GM18867 (cell line): ENCODE measurements at regions not wholly inside any gene's neighbourhood (a gene's known extent, or its start where the extent isn't known, plus 50 kb on each side); places are given as distances from the start of the nearest gene placed in this dataset.
"Not testable (repeated sequence)": the region's sequence is repeated elsewhere in the genome, so short reads cannot be mapped to it uniquely, and the experiment has no call there.

Experiments
- ATAC-seq: cut with Tn5 transposase; IDR thresholded peaks from one replicate; pipeline ENCODE4 v1.9.1; 2021; ENCODE audit warnings: mild to moderate bottlenecking, moderate library complexity; ENCODE audit not compliant: unreplicated experiment

DNA sequence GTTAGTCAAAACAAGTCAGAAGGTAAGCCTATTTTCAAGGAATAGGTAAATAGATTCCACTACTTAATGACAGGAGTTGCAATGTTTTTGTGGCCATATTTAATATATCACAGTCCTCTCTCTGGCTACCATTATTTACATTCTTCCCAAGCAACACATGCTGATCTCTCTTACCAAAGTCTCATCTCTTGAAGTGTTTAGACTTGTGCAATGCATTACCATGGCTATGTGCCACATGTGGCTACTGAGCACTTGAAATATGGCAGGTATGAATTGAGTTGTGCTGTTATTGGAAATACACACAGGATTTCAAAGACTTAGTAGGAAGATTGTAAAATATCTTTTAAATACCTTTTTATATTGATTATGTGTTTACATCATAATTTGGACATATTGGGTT, 262.4 kb upstream of the PDE3A start:
- ATAC-seq, result no peak

DNA sequence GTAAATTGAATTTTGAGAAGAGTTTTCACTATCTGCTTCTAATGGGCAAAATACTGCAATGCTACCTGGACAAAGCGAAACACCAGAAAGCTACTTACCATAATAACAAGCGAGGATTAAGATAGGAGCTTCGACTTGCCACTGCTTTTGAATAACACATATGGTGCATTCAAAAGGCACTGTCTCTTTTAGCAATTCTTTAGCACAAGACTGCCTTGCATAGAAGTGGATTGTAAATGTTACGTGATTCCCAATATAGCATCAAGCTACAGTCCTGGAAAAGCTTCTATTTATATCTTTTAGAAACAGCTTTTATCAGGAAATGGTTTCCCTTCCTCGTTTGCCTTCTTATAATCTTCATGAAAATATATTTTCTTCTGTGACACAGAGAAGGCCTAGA, 258.7 kb upstream of the PDE3A start:
- ATAC-seq, result no peak

DNA sequence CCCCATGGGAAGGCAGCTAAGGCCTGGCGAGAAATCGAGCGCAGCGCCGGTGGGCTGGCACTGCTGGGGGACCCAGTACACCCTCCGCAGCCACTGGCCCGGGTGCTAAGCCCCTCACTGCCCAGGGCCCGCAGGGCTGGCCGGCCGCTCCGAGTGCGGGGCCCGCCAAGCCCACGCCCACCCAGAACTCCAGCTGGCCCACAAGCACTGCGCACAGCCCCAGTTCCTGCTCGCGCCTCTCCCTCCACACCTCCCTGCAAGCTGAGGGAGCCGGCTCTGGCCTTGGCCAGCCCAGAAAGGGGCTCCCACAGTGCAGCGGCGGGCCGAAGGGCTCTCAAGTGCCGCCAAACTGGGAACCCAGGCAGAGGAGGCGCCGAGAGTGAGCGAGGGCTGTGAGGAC, 253.0 kb upstream of the PDE3A start:
- ATAC-seq, result not testable (repeated sequence)

GRCh38 chr12:20119596-20120402, 248.5 kb upstream of the PDE3A start:
- ATAC-seq, result no peak

DNA sequence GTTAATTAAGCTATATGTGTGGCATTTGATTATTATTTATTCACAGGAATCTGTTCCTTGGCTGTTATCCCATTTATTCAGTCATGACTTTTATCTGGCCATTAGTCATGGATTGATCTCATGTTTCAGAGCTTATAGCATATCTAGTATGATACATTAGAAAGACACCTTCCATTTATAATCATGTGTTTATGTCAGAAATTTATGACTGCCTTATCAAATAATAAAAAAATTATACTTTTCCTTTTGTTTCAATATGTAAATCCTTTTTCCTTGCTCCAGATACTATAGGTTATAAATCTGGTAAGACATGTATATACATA, 248.0 kb upstream of the PDE3A start:
- no peak for ATAC-seq

DNA sequence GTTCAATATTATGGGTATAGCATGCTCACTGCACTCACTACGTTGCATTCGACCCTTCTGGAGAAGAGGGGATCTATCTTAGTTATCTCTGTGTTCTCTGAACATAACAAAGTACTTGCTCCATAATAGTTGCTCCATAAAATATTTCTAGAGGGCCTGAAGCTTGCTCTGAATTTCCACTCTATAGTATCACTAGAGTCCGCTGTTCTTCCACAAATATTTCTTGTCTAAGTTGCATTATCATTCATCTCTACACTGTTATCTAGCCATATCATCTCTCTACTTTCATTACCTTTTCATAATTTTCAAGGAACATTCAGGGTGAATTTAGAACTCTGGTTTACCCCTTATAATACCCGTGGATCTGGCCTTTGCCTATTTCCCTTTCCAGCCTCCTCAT, 246.1 kb upstream of the PDE3A start:
- ATAC-seq, result no peak

- no peak for ATAC-seq
Measured at GRCh38 chr12:20123465-20123864, 244.9 kb upstream of the PDE3A start.

- ATAC-seq, result no peak
Measured at GRCh38 chr12:20125276-20125798, 243.0 kb upstream of the PDE3A start.

DNA sequence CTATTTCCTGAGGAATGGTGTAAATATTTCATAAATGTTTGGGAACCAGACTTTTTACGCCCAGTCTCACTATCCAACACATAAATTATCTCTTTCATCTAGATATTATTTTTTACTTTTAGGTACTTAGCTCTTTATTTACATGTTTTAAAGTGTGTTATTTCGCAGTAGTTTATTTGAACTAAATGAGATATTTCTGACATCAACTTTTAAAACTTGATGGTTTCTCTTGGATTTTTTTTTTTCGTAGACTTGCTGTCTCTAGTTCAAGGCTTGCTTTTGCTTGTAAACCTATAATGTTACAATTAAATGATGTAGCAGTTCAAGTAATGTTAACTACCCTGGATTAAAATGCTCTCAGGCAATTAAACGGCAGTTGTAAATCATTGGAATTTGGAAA, 241.7 kb upstream of the PDE3A start:
- ATAC-seq, result no peak

GRCh38 chr12:20127413-20127812, 240.9 kb upstream of the PDE3A start:
- no peak for ATAC-seq

GRCh38 chr12:20128928-20129327, 239.4 kb upstream of the PDE3A start:
- ATAC-seq, result no peak

DNA sequence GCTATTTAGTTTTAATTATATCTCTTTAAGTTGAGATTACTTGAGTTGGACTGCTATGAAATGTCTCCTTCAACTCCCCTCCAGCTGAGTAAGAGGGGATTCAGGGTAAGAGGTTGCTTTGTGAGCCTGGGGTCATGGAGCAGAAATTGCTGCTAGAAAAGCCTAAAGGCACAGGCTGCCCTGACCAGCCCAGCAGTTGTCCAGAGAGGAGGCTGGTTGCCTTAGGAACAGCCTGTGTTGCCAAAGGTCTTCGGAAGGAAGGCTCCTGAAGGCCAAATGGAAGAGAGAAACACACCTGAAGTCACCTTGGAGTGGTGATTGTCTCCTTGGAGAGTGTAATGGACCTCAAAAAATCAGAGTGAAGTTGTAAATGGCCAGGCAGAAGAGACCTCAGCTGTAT, 235.5 kb upstream of the PDE3A start:
- ATAC-seq, result no peak

DNA sequence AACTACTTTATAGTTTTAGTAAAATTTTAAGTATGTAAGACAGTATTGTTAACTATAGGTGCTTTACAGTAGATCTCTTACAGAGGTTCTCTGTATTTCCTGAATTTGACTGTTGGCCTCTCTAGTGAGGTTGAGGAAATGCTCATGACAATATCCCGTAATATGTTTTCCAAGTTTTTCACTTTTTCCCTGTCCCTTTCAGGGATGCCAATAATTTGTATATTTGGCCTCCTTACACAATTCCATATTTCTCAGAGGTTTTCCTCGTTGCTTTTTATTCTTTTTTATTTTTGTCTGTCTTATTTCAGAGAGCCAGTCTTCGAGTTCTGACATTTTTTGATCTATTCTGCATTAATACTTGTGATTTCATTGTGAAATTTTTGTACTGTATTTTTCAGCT, 233.7 kb upstream of the PDE3A start:
- ATAC-seq, result no peak

DNA sequence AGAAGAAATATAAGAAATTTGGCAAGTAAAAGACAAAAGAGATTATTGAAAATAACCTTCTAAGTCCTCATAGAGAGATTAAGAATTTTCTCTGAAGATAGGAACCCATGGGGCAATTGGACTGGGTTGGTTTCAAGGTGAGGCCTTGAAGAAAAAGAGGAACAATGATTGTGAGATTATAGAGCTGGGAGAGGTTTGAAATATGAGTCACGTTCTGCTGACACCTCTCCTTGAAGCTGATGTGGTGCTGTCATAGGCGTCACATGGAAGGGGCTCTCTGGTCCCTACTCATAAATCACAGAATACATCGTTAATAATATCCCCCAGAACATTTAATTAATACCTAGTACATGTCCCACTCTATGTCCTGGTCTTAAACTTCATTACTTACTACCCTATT, 227.6 kb upstream of the PDE3A start:
- ATAC-seq, result no peak

- no peak for ATAC-seq
Measured at GRCh38 chr12:20142316-20142715, 226.0 kb upstream of the PDE3A start.

GRCh38 chr12:20142956-20143355, 225.4 kb upstream of the PDE3A start:
- no peak for ATAC-seq

DNA sequence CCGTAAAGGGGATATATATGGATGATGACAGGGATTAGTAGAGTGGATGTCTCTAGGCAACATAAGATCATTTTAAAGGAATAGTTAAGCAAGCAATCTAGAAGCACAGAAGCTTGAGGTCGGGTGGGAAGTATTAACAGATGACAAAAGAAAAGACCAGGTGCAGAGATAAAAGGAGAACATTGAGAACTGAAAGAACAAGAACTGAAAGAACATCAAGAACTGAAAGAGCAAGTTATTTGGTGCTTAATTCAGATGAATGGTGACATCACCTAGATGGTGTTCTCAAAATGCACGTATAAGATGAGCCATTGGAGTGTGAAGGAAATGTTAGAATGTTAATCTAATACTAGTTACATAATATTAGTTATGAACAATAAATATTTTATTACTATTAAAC, 224.0 kb upstream of the PDE3A start:
- peak; percentile 90 for ATAC-seq

DNA sequence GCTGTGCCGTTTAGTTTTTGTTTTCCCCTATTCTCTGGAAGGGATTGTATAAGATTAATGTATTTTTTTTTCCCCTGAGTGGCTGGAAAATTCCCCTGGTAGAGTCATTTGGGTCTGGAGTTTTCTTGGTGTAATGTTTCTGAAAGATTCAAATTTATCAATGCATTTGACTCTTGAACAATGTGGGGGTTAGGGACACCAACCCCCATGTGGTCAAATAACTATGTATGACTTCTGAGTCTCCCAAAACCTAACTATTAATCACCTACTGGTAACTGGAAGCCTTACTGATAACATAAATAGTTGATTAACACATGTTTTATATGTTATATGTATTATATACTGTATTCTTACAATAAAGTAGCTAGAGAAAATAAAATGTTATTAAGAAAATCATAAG, 220.1 kb upstream of the PDE3A start:
- ATAC-seq, result no peak

DNA sequence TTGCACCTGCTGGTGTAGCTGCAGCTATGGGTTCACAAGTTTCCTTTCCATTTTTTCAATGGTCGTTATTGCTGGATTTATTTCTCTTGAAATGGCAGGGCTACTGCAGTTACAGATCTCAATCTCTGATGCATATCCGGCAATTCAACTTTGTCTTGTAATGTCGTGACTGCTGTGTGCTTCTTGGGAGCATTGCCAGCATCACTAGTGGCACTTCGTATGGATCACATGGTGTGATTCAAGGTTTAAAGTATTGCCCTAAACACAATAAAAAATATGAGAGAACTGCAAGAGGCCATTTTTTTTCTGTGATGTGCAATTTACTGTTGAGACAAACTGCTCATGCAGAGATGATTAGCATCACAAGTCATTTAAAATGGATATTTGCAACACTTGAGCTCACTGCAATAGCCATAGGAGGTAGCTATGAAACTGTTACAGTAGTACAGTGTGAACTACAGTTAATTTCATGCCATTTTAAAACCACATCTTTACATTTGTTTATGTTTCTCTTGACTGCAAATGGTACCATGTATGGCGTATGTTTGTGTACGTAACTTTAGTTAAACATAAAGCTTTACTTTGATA, 217.4 kb upstream of the PDE3A start:
- ATAC-seq, result no peak

DNA sequence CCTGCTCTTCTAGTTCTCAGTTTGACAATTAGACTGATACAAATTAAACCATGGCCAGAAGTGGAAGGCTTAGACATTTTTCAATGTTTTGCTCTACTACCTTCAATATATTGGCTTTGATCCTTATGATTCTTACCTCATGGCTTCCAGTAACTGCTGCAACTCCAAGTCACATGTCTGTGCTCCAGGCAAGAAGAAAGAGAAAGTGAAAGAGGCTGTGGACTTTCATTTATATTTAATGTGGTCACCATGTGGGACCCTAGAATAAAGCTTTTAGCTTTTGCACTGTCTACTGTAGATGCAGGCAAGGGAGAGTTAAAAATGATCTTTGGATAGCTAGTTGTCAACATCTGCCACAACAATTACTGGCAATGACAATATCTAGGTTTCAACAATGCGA, 214.3 kb upstream of the PDE3A start:
- ATAC-seq, result no peak

GRCh38 chr12:20155374-20155773, 213.0 kb upstream of the PDE3A start:
- no peak for ATAC-seq

GRCh38 chr12:20160899-20161298, 207.4 kb upstream of the PDE3A start:
- not testable (repeated sequence) for ATAC-seq
